DND-41 (cell line): ENCODE measurements at regions not wholly inside any gene's neighbourhood (a gene's known extent, or its start where the extent isn't known, plus 50 kb on each side); places are given as distances from the start of the nearest gene placed in this dataset.

ENCODE experiments used
- ATAC-seq: fragments of 200-7000 bp; cut with Tn5 transposase; 3 replicates; pipeline ENCODE4 v1.9.1; 2021; ENCODE audit warnings: low read depth; ENCODE audit not compliant: insufficient read depth
- DNase-seq: peaks from one replicate; pipeline ENCODE4 v3.0.0-alpha.2; 2020
- H2AFZ ChIP-seq: 2 replicates; pipeline ENCODE4 v1.6.0; 2012; ENCODE audit warnings: low read depth, low read length
- H3K27ac ChIP-seq: 2 replicates; pipeline ENCODE4 v1.5.1; 2012; ENCODE audit warnings: low read length, inconsistent platforms
- H3K27me3 ChIP-seq: fragments of 200-600 bp; sonication (generic); 2 replicates; pipeline ENCODE4 v1.6.0; 2012; ENCODE audit warnings: low read length, mild to moderate bottlenecking, inconsistent platforms; ENCODE audit not compliant: insufficient read depth, poor library complexity
- H3K36me3 ChIP-seq: 2 replicates; pipeline ENCODE4 v1.5.1; 2012; ENCODE audit warnings: low read length, inconsistent platforms; ENCODE audit not compliant: insufficient read depth
- H3K4me1 ChIP-seq: 2 replicates; pipeline ENCODE4 v1.5.1; 2012; ENCODE audit warnings: mild to moderate bottlenecking, low read length; ENCODE audit not compliant: insufficient read depth
- H3K4me2 ChIP-seq: 2 replicates; pipeline ENCODE4 v1.6.0; 2012; ENCODE audit warnings: mild to moderate bottlenecking, moderate library complexity, low read length, inconsistent platforms; ENCODE audit not compliant: insufficient read depth
- H3K4me3 ChIP-seq, 2 experiments: fragments of 200-600 bp in 1 of 2; shearing (Covaris generic) in 1 of 2; 2 replicates each; pipeline ENCODE4 v1.5.1; 2012 to 2016; ENCODE audit warnings: inconsistent platforms in 2 of 2, low read length in 2 of 2, mild to moderate bottlenecking in 2 of 2, low read depth in 1 of 2, moderate library complexity in 1 of 2
- H3K79me2 ChIP-seq: 2 replicates; pipeline ENCODE4 v1.6.0; 2012; ENCODE audit warnings: low read length, inconsistent platforms; ENCODE audit not compliant: insufficient read depth
- H3K9ac ChIP-seq: 2 replicates; pipeline ENCODE4 v1.6.0; 2012; ENCODE audit warnings: low read depth, mild to moderate bottlenecking, inconsistent platforms, low read length, moderate library complexity
- H3K9me3 ChIP-seq: 2 replicates; pipeline ENCODE4 v1.5.1; 2012; ENCODE audit warnings: low read length, moderate library complexity, mild to moderate bottlenecking, inconsistent platforms; ENCODE audit not compliant: insufficient read depth, severe bottlenecking
- H4K20me1 ChIP-seq: 2 replicates; pipeline ENCODE4 v1.6.0; 2012; ENCODE audit warnings: low read length; ENCODE audit not compliant: insufficient read depth
- CTCF ChIP-seq: IDR thresholded peaks from 2 replicates; pipeline ENCODE4 v1.5.1; 2012; ENCODE audit warnings: borderline replicate concordance, low read length, moderate library complexity, mild to moderate bottlenecking; ENCODE audit not compliant: poor library complexity, severe bottlenecking; ENCODE audit errors: extremely low read depth
- EZH2 ChIP-seq: IDR thresholded peaks from 3 replicates; pipeline ENCODE4 v1.6.1; 2012; ENCODE audit warnings: borderline replicate concordance, low read depth, mild to moderate bottlenecking, moderate library complexity, low read length, inconsistent platforms; ENCODE audit not compliant: severe bottlenecking

GRCh38 chr11:127080735-127081134, 80.2 kb upstream of the KIRREL3 start:
- ATAC-seq = no peak
- Histone ChIP-seq H3K36me3 (no peaks in the 10 kb centered on the region), H3K9ac (no peak overlapping the region), H3K4me2 (no peak overlapping the region), H3K9me3 (no peaks in the 10 kb centered on the region), H3K79me2 (no peaks in the 10 kb centered on the region), H4K20me1 (no peaks in the 10 kb centered on the region), H3K27ac (no peak overlapping the region), H3K4me1 (no peaks in the 10 kb centered on the region), H3K4me3 (no peak overlapping the region), H3K27me3 (peaks cover 4% of the 10 kb centered on the region), H2AFZ (no peak overlapping the region)
- TF ChIP-seq CTCF = no peak
- TF ChIP-seq EZH2 = no peak
- DNase-seq = no peak

GRCh38 chr11:127075758-127076157, 75.2 kb upstream of the KIRREL3 start:
- peaks cover 24% of the 10 kb centered on the region for H3K27me3 ChIP-seq
- DNase-seq = no peak
- H3K4me2 ChIP-seq = no peak overlapping the region
- H3K4me3 ChIP-seq = no peak overlapping the region
- TF ChIP-seq CTCF (no peak), EZH2 (no peak)
- no peaks in the 10 kb centered on the region for H3K9me3 ChIP-seq
- H3K36me3 ChIP-seq = no peaks in the 10 kb centered on the region
- H3K9ac ChIP-seq = no peak overlapping the region
- H3K4me1 ChIP-seq = no peaks in the 10 kb centered on the region
- no peak for ATAC-seq
- no peaks in the 10 kb centered on the region for H4K20me1 ChIP-seq
- H3K79me2 ChIP-seq = no peaks in the 10 kb centered on the region
- no peak overlapping the region for H3K27ac ChIP-seq
- H2AFZ ChIP-seq = no peak overlapping the region

GRCh38 chr11:127074151-127074761, 73.7 kb upstream of the KIRREL3 start:
- Histone ChIP-seq H3K4me3 (no peak overlapping the region), H3K27me3 (peaks cover 24% of the 10 kb centered on the region), H4K20me1 (no peaks in the 10 kb centered on the region), H3K4me2 (no peak overlapping the region), H3K79me2 (no peaks in the 10 kb centered on the region), H3K4me1 (no peaks in the 10 kb centered on the region), H3K9ac (no peak overlapping the region), H3K36me3 (no peaks in the 10 kb centered on the region), H2AFZ (no peak overlapping the region), H3K27ac (no peak overlapping the region), H3K9me3 (no peaks in the 10 kb centered on the region)
- peak; percentile 98 for ATAC-seq
- peak; percentile 81 for DNase-seq
- peak; percentile 69 for TF ChIP-seq CTCF
- TF ChIP-seq EZH2 = no peak
